ENCODE measurements at regions not wholly inside any gene's neighbourhood (a gene's known extent, or its start where the extent isn't known, plus 50 kb on each side); places are given as distances from the start of the nearest gene placed in this dataset.

GRCh38 chr10:37713132-37713501, 144.3 kb downstream of the ZNF248 start:
- no peak for FAIRE-seq
- no peak for TF ChIP-seq CTCF (IDR thresholded peaks at IDR 0.05; ENCODE audit: insufficient read depth, missing control alignments)
- no peak for DNase-seq (ENCODE audit: insufficient read length, low spot score)

GRCh38 chr10:37712489-37713131, 144.8 kb downstream of the ZNF248 start:
- DNase-seq (ENCODE audit: insufficient read length, low spot score) (no peak), FAIRE-seq (no peak)
- TF ChIP-seq CTCF (IDR thresholded peaks at IDR 0.05; ENCODE audit: insufficient read depth, missing control alignments): no peak

GRCh38 chr10:37711617-37712488, 145.6 kb downstream of the ZNF248 start:
- TF ChIP-seq CTCF (IDR thresholded peaks at IDR 0.05; ENCODE audit: insufficient read depth, missing control alignments): no peak
- DNase-seq (ENCODE audit: insufficient read length, low spot score) (no peak), FAIRE-seq (no peak)

- no peak for DNase-seq (ENCODE audit: insufficient read length, low spot score)
- TF ChIP-seq CTCF (IDR thresholded peaks at IDR 0.05; ENCODE audit: insufficient read depth, missing control alignments): no peak
- FAIRE-seq: no peak
These were observed 146.4 kb downstream of the ZNF248 start for GRCh38 chr10:37710831-37711616.

GRCh38 chr10:37707829-37708578, 149.4 kb downstream of the ZNF248 start:
- no peak for TF ChIP-seq CTCF (IDR thresholded peaks at IDR 0.05; ENCODE audit: insufficient read depth, missing control alignments)
- DNase-seq (ENCODE audit: insufficient read length, low spot score): no peak
- FAIRE-seq: no peak

- TF ChIP-seq CTCF (IDR thresholded peaks at IDR 0.05; ENCODE audit: insufficient read depth, missing control alignments): no peak
- no peak for DNase-seq (ENCODE audit: insufficient read length, low spot score)
- FAIRE-seq: no peak
These were observed 152.8 kb downstream of the ZNF248 start for GRCh38 chr10:37704566-37704965.

Measured in D721Med (cell line).